Liver (tissue), 3 donors: ENCODE measurements at regions not wholly inside any gene's neighbourhood (a gene's known extent, or its start where the extent isn't known, plus 50 kb on each side); places are given as distances from the start of the nearest gene placed in this dataset.

Experiments
- CTCF ChIP-seq: fragments of 150-350 bp; IDR thresholded peaks from 2 replicates; pipeline ENCODE4 v1.5.1; 2017; ENCODE audit warnings: improper control_type of control experiment, low read depth, low read length; ENCODE audit not compliant: missing input control
- EGR1 ChIP-seq, 2 donors: IDR thresholded peaks; 2 replicates each; pipeline ENCODE4 v1.6.1; 2016 to 2018; ENCODE audit warnings: antibody characterized with exemption in 2 of 2, low read depth in 2 of 2
- FOXA1 ChIP-seq: IDR thresholded peaks from 2 replicates; pipeline ENCODE4 v1.6.1; 2016; ENCODE audit warnings: antibody characterized with exemption
- GABPA ChIP-seq, 2 donors: IDR thresholded peaks in 1 of 2; conservative IDR thresholded peaks in 1 of 2; 2 replicates each; pipeline ENCODE4 v1.6.1; 2016; ENCODE audit warnings: antibody characterized with exemption in 2 of 2, mild to moderate bottlenecking in 1 of 2, moderate library complexity in 1 of 2
- JUND ChIP-seq, 2 donors: IDR thresholded peaks; 2 replicates each; pipeline ENCODE4 v1.6.1; 2016; ENCODE audit warnings: antibody characterized with exemption in 2 of 2
- MAX ChIP-seq: IDR thresholded peaks from 2 replicates; pipeline ENCODE4 v1.6.1; 2016; ENCODE audit warnings: antibody characterized with exemption
- RAD21 ChIP-seq, 2 donors: IDR thresholded peaks; 2 replicates each; pipeline ENCODE4 v1.6.1; 2016; ENCODE audit warnings: antibody characterized with exemption in 2 of 2, mild to moderate bottlenecking in 2 of 2
- REST ChIP-seq: IDR thresholded peaks from 2 replicates; pipeline ENCODE4 v1.6.1; 2016; ENCODE audit warnings: antibody characterized with exemption, mild to moderate bottlenecking
- RXRA ChIP-seq, 2 donors: IDR thresholded peaks; 2 replicates each; pipeline ENCODE4 v1.6.1; 2017 to 2018; ENCODE audit warnings: antibody characterized with exemption in 2 of 2, mild to moderate bottlenecking in 1 of 2
- SP1 ChIP-seq: IDR thresholded peaks from 2 replicates; pipeline ENCODE4 v1.6.1; 2018; ENCODE audit warnings: antibody characterized with exemption, mild to moderate bottlenecking
- TAF1 ChIP-seq: conservative IDR thresholded peaks from 2 replicates; pipeline ENCODE4 v1.6.1; 2016; ENCODE audit warnings: antibody characterized with exemption, mild to moderate bottlenecking
- YY1 ChIP-seq: IDR thresholded peaks from 2 replicates; pipeline ENCODE4 v1.6.1; 2016; ENCODE audit warnings: antibody characterized with exemption, mild to moderate bottlenecking
- ZBTB33 ChIP-seq: IDR thresholded peaks from 2 replicates; pipeline ENCODE4 v1.6.1; 2016; ENCODE audit warnings: antibody characterized with exemption
- donor health status: healthy.
- donor health status: healthy.

- TF ChIP-seq CTCF (no peak), TAF1 (no peak), SP1 (no peak), REST (no peak), JUND (IDR thresholded peaks at IDR 0.05) (no peak), RAD21 (IDR thresholded peaks at IDR 0.05) (no peak), EGR1 (IDR thresholded peaks at IDR 0.05; ENCODE audit: low read depth in 2 of 2) (no peak), YY1 (no peak), MAX (no peak), FOXA1 (no peak), GABPA (IDR thresholded peaks at IDR 0.05 in 1 of 2, conservative IDR thresholded peaks at IDR 0.05 in 1 of 2) (no peak), ZBTB33 (no peak), RXRA (IDR thresholded peaks at IDR 0.05) (no peak)
These were observed 150.6 kb upstream of the DUSP21 start for GRCh38 chrX:44693255-44693654.
